HepG2 (cell line): ENCODE measurements at regions not wholly inside any gene's neighbourhood (a gene's known extent, or its start where the extent isn't known, plus 50 kb on each side); places are given as distances from the start of the nearest gene placed in this dataset.

ENCODE experiments used
- ATAC-seq: fragments of 200-7000 bp; cut with Tn5 transposase; 3 replicates; pipeline ENCODE4 v1.9.1; 2020; ENCODE audit warnings: mild to moderate bottlenecking, moderate library complexity
- BruUV-seq: library from RNA; stranded (reverse); fragments of 400-500 nt; replicated peaks from 2 replicates; lab custom pipeline; 2021; lab: Mats Ljungman, UMichigan
- CTCF ChIA-PET: fragments of 300-600 bp; formaldehyde crosslinking; extraction: SDS; loops from one replicate; lab custom pipeline; 2021; ENCODE audit warnings: low total read pairs, inconsistent platforms, low intra/inter-chr PET ratio; lab: Yijun Ruan, JAX
- POLR2A ChIA-PET: fragments of 350-600 bp; sonication (Branson Sonifier 250); formaldehyde crosslinking; loops from one replicate; lab custom pipeline; 2020; ENCODE audit warnings: antibody characterized with exemption, inconsistent platforms; lab: Yijun Ruan, JAX
- DNase-seq: peaks from one replicate; pipeline ENCODE4 v3.0.0-alpha.2; 2015; ENCODE audit warnings: low spot score
- FAIRE-seq: peaks from 3 replicates; lab custom pipeline; 2011; peaks lifted over from hg19 to GRCh38; lab: Jason Lieb, UNC
- H2AFZ ChIP-seq: one replicate; pipeline ENCODE4 v1.6.1; 2011; ENCODE audit warnings: low read length, inconsistent platforms
- H3K27ac ChIP-seq: fragments of 300-600 bp; 3 replicates; pipeline ENCODE4 v1.8.0; 2011; ENCODE audit warnings: mixed run types, mild to moderate bottlenecking, mixed read lengths, low read length, inconsistent platforms; ENCODE audit not compliant: insufficient read depth; ENCODE audit errors: extremely low read length
- H3K27me3 ChIP-seq, 2 experiments: fragments of 200-600 bp in 1 of 2; 2 replicates in 1 of 2; 3 replicates in 1 of 2; pipeline versions ENCODE4 v1.6.0 to v1.8.0; 2011; ENCODE audit warnings: low read length in 2 of 2, mild to moderate bottlenecking in 2 of 2, moderate library complexity in 2 of 2, inconsistent platforms in 1 of 2; ENCODE audit not compliant: insufficient read depth in 2 of 2, control insufficient read depth in 1 of 2
- H3K36me3 ChIP-seq, 2 experiments: fragments of 200-600 bp in 1 of 2; replicated peaks in 1 of 2; 2 replicates in 1 of 2; 3 replicates in 1 of 2; pipeline versions ENCODE4 v1.5.1 to v1.8.0; 2011; ENCODE audit warnings: low read length in 2 of 2, inconsistent platforms in 1 of 2; ENCODE audit not compliant: insufficient read depth in 2 of 2, control insufficient read depth in 1 of 2
- H3K4me1 ChIP-seq: 2 replicates; pipeline ENCODE4 v1.5.1; 2012; ENCODE audit warnings: low read length, inconsistent platforms; ENCODE audit not compliant: insufficient read depth
- H3K4me2 ChIP-seq: 2 replicates; pipeline ENCODE4 v1.6.0; 2011; ENCODE audit warnings: low read depth, low read length, inconsistent platforms
- H3K4me3 ChIP-seq, 3 experiments: fragments of 200-600 bp in 1 of 3; sonication (generic), shearing (Covaris generic) in 1 of 3; replicated peaks in 1 of 3; 2 replicates each; pipeline ENCODE4 v1.5.1; 2011 to 2016; ENCODE audit warnings: low read length in 3 of 3, inconsistent platforms in 2 of 3, low read depth in 2 of 3, mild to moderate bottlenecking in 2 of 3, control low read depth in 1 of 3, mixed read lengths in 1 of 3; ENCODE audit not compliant: insufficient read depth in 1 of 3
- H3K79me2 ChIP-seq: one replicate; pipeline ENCODE4 v1.6.1; 2011; ENCODE audit warnings: low read length, inconsistent platforms; ENCODE audit not compliant: insufficient read depth
- H3K9ac ChIP-seq: 2 replicates; pipeline ENCODE4 v1.6.0; 2011; ENCODE audit warnings: mild to moderate bottlenecking, low read depth, low read length, inconsistent platforms; ENCODE audit not compliant: insufficient read depth
- H3K9me3 ChIP-seq: 2 replicates; pipeline ENCODE4 v1.5.1; 2012; ENCODE audit warnings: mild to moderate bottlenecking, low read length
- H4K20me1 ChIP-seq: 2 replicates; pipeline ENCODE4 v1.6.0; 2011; ENCODE audit warnings: inconsistent platforms, mild to moderate bottlenecking, low read length, moderate library complexity; ENCODE audit not compliant: insufficient read depth
- ARID2 ChIP-seq: sonication (generic); formaldehyde crosslinking; IDR thresholded peaks from 2 replicates; pipeline ENCODE4 v1.8.1; 2022; ENCODE audit warnings: mild to moderate bottlenecking, missing genetic modification reagents, borderline replicate concordance
- BCLAF1 ChIP-seq: fragments of 450-650 bp; IDR thresholded peaks from 2 replicates; pipeline ENCODE4 v1.6.1; 2017; ENCODE audit warnings: mild to moderate bottlenecking
- PAWR ChIP-seq: sonication (generic); formaldehyde crosslinking; IDR thresholded peaks from 2 replicates; pipeline ENCODE4 v1.4.0; 2020; ENCODE audit warnings: missing genetic modification reagents, mild to moderate bottlenecking, borderline replicate concordance
- REPIN1 ChIP-seq: sonication (generic); formaldehyde crosslinking; IDR thresholded peaks from 2 replicates; pipeline ENCODE4 v1.8.0; 2022; ENCODE audit warnings: missing genetic modification reagents, low read depth, mild to moderate bottlenecking, borderline replicate concordance
- WIZ ChIP-seq: sonication (generic); formaldehyde crosslinking; IDR thresholded peaks from 2 replicates; pipeline ENCODE4 v1.5.1; 2020; ENCODE audit warnings: mild to moderate bottlenecking, missing genetic modification reagents
- ZNF17 ChIP-seq: sonication (generic); formaldehyde crosslinking; IDR thresholded peaks from 2 replicates; pipeline ENCODE4 v1.5.0; 2020; ENCODE audit warnings: mild to moderate bottlenecking, missing genetic modification reagents
- ZNF256 ChIP-seq: sonication (generic); formaldehyde crosslinking; conservative IDR thresholded peaks from 2 replicates; pipeline ENCODE4 v1.4.0; 2020; ENCODE audit warnings: missing genetic modification reagents
- ZNF383 ChIP-seq: sonication (generic); formaldehyde crosslinking; IDR thresholded peaks from 2 replicates; pipeline ENCODE4 v1.4.0; 2020; ENCODE audit warnings: missing genetic modification reagents, mild to moderate bottlenecking, borderline replicate concordance
- ZNF646 ChIP-seq: sonication (generic); formaldehyde crosslinking; IDR thresholded peaks from 2 replicates; pipeline ENCODE4 v1.9.0; 2021; ENCODE audit warnings: mild to moderate bottlenecking, missing genetic modification reagents
- ZSCAN9 ChIP-seq: IDR thresholded peaks from 2 replicates; pipeline ENCODE4 v1.6.1; 2016; ENCODE audit warnings: borderline replicate concordance
- WGBS: methylation state at CpG from one replicate; pipeline ENCODE4 v1.1.6; 2017; ENCODE audit warnings: low lambda C conversion rate; 5-methylcytosine and 5-hydroxymethylcytosine counted together
- in situ Hi-C: cut with HindIII; loops from 2 replicates; pipeline ENCODE4 v1.10.0; 2017; ENCODE audit warnings: low pct_unique_long_range_greater_than_20kb; ENCODE audit not compliant: extremely low pct_ligation_motif_present
- intact Hi-C: fragments of 100-400 bp; cut with micrococcal nuclease; formaldehyde crosslinking; loops from one replicate; pipeline ENCODE4 v1.10.0; 2022; ENCODE audit not compliant: unreplicated experiment

DNA sequence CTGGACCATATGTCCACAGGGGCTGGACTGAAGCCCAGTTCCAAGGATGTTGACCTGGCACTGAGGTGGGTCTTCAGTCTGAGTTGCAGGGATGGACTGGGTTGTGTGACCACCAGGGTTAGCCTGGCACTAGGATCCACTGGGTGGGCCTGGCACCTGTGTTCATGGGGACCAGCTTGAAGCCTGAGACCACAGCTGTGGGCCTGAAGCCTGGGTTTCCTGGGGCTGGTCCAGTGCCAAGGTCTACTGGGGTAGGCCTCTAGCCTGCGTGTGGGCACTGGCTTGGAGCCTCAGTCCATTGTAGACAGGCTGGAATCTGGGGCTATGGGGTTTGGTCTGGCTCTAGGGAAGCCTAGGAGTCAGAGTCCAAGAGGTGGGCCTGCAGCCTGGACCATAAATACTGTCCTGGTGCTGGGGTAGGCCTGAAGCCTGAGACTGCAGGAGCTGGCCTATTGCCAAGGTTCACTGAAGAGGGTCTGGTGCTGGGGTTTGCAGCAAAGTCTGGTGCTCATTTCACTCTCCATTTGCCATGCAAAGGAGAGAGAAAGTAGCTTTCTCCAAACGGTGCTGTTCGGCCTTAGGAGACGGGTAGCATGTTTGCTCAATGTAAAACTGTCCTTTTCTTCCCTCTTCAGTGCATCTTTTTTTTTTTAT lies 51.2 kb upstream of the TBC1D5 start:
- Histone ChIP-seq H3K79me2 (no peaks in the 10 kb centered on the region), H3K9ac (no peak overlapping the region), H3K4me1 (no peaks in the 10 kb centered on the region), H4K20me1 (no peaks in the 10 kb centered on the region), H2AFZ (no peak overlapping the region), H3K4me2 (no peak overlapping the region), H3K27me3 (no peaks in the 10 kb centered on the region), H3K36me3 (no peaks in the 10 kb centered on the region), H3K27ac (no peak overlapping the region), H3K9me3 (no peaks in the 10 kb centered on the region), H3K4me3 (no peak overlapping the region)
- no peak for DNase-seq
- ATAC-seq, result no peak
- ChIA-PET POLR2A (no interaction called here), CTCF (no interaction called here)
- intact Hi-C loops, result no loop called here
- BruUV-seq, result no TSS peak
- in situ Hi-C loops, result no loop called here
- 67% methylated on average over 3 of the region's 4 CpGs for WGBS
- no peak for TF ChIP-seq ZNF256
- TF ChIP-seq WIZ (CRISPR knock-in tag), result no peak
- TF ChIP-seq REPIN1, result no peak
- TF ChIP-seq ARID2 (CRISPR knock-in tag), result no peak
- TF ChIP-seq BCLAF1, result no peak
- TF ChIP-seq ZNF646 (CRISPR knock-in tag), result no peak
- TF ChIP-seq ZNF17 (CRISPR knock-in tag), result no peak
- TF ChIP-seq PAWR, result no peak
- TF ChIP-seq ZSCAN9 (CRISPR knock-in tag), result no peak
- TF ChIP-seq ZNF383 (CRISPR knock-in tag), result no peak
- FAIRE-seq, result no peak
